NCI-H1417 (cell line): ENCODE measurements at regions not wholly inside any gene's neighbourhood (a gene's known extent, or its start where the extent isn't known, plus 50 kb on each side); places are given as distances from the start of the nearest gene placed in this dataset.
A peak's percentile ranks its signal among the peaks of the same experiment; 100 is the strongest.
"Not testable (repeated sequence)": the region's sequence is repeated elsewhere in the genome, so short reads cannot be mapped to it uniquely, and the experiment has no call there.

Experiments used
- DNase-seq, 3 experiments: peaks; one replicate each; lab custom pipeline; 2025; lab: John Stamatoyannopoulos, UW

DNA sequence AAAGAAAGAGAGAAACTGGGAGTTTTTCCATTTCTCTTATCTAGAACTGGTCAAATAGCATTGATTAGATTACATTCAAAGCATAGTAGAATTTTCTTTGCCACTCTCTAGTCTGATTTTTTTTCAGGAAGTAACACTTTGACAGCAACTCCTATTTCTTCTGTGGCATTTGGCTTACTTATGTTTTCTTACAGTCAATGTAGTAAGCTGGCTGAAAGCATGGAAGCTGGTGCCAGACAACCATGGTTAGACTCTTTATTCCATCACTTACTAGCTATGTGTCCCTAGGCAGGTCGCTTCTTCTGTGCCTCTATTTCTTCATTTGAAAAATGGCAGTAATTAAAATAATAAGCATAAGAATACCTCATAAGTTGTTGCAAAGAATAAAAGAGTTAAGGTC is 54.2 kb upstream of the OPRM1 start:
- no peak for DNase-seq

DNA sequence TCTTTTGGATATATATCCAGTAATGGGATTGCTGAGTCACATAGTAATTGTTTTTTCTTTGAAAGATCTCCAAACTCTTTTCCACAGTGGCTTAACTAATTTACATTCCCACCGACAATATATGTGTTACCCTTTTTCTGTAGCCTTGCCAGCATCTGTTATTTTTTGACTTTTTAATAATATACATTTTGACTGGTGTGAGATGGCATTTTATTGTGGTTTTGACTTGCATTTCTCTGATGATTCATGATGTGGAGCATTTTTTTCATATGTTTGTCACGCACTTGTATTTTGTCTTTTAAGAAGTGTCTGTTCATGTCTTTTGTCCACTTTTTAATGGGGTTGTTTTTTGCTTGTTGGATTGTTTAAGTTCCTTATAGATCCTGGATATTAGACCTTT is 58.9 kb upstream of the OPRM1 start:
- peak in 1 of 3 experiments; percentile 23 for DNase-seq

DNA sequence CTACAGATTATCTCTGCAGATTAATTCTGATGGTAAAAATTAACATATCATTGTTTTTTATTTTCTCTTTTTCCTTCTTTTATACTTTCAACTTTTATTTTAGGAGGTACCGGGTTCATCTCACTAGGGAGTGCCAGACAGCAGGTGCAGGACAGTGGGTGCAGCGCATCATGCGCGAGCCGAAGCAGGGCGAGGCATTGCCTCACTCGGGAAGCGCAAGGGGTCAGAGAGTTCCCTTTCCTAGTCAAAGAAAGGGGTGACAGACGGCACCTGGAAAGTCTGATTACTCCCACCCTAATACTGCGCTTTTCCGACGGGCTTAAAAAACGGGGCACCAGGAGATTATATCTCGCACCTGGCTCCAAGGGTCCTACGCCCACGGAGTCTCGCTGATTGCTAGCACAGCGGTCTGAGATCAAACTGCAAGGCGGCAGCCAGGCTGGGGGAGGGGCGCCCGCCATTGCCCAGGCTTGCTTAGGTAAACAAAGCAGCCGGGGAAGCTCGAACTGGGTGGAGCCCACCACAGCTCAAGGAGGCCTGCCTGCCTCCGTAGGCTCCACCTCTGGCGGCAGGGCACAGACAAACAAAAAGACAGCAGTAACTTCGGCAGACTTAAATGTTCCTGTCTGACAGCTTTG is 60.0 kb upstream of the OPRM1 start:
- DNase-seq, result not testable (repeated sequence)

DNA sequence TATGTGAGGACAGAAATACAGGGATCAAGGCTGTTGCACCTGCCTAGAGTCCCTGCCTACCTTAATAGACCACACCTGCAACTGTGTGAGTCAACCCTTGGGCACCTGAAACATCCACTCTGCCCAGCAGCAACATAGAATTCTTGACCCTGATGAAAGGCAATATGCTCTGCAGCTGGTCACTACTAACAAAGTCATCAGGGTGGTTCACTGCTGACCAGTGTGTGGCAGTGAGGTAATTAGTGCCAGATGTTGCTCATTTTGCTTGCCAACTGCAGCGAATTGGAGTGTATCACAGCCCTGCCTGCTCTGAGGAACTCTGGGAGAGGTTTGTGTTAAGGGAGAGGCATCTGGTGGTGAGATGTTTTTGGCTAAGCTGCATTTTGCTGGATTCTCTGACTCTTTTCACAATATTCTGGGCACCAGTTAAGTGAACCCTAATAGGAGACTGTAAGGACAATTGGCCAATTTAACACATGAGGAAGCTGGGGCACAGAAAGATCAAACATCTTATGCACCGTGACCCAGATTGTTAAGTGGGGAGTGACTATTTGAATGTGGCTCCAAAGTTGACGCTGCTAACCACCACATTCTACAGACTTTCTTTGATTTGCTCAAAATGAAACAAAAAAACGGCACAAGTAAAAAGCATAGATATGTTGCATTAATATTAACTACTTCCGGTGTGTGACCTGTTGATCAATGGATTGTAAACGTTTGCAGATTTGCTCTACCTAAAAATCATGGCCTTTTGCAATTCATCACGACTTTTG is 61.9 kb upstream of the OPRM1 start:
- DNase-seq, result peak in 1 of 3 experiments; percentile 37

DNA sequence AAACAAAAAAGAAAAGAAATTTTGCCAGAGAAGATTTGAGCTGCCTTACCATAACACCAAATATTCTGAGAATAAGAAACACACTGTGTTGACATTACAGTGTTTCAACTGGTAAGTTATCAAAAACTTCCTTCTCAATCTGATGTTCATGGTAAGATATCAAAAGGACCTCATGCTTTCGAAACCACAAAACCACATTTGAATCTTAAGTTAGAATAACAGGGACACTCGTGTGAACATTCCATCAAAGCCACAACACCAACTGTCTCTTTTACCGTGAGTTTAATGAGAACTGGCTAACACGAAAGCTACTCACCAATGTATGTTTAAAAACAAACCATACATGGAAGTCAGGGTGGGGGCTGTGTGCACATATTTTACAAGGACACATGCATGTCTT is 73.0 kb upstream of the OPRM1 start:
- no peak for DNase-seq

DNA sequence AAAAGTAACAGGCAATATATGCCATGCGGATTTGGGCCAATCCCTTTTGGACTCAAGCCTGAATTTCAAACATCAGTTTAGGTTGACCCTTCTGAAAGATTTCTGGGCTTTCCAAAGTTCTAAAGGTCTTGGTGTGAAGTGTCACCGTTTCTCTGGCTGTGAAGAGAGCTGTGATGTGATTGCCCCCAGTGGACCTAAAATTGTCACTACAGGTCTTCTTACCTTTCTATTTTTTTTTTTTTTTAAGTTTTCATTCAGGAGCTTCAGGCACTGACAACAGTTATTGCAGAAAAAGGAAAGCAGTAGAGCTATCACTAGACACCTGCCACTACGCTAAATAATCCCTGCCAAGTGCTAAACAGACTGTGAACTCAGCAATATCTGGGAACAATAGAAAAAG is 75.7 kb upstream of the OPRM1 start:
- peak in 1 of 3 experiments; percentile 35 for DNase-seq

DNA sequence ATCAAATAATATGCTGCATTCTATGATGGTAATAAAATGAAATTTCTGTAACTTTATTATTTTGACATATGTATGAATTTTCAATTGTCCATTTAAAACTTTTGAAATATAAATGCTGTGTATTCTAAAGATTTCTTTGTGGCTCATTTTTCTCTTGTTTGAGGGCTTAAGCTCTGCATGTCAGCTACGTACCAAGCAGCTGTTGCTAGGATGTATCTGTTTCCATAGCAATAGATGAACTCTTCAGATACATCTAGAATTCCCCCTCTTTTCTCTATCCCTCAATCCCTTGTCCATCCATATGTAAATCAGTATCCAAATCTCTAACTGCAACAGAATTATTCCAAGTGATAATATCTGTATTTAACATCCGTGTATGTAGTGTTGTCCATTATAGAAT is 76.5 kb upstream of the OPRM1 start:
- peak in 1 of 3 experiments; percentile 51 for DNase-seq

DNA sequence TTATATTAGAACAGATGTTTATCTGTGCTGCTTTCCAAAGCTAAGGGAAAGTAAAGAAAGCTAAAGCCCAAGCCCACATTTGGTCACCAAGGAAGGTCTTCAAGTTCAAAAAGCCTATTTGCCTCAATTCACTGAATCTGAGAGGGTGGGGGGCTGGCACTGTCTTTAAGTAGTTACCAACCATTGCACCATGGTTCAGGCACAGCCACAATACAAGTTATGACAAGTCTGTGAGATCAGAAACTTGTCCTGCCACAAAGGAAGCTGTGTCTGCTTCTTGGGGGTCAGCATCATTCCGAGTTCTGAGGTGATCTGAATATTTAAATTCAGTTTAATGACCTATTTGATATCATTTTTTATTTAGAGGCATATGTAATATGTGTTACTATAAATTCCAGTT is 78.3 kb upstream of the OPRM1 start:
- DNase-seq, result no peak

DNA sequence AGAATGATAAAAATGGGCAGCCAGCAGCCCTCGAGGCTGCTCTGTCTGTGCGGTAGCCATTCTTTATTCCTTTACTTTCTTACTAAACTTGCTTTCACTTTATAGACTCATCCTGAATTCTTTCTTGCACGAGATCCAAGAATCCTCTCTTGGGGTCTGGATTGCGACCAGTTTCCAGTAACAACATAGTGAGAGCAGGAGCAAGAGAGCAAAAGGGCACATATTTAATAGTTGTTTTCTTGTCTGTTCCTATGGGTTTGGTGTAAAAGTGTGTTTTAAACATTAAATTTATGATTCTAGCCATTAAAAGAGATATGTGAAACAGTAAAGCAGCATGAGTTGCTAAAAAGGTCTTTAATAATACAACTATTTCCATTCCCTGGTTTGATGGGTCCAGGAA is 78.8 kb upstream of the OPRM1 start:
- no peak for DNase-seq

DNA sequence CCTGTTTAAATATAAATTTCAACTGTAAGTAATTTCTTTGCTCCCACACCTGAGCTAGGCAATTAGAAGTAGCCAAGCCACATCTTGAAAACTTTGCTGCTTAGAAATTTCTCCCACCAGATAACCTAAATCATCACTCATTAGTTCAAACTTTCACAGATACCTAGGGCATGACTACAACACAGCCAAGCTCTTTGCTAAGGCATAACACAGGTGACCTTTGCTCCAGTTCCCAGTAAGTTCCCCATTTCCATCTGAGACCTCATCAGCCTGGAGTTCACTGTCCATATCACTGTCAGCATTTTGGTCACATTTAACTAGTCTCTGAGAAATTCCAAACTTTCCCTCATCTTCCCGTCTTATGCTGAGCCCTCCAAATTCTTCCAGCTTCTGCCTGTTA is 79.8 kb upstream of the OPRM1 start:
- DNase-seq, result no peak

DNA sequence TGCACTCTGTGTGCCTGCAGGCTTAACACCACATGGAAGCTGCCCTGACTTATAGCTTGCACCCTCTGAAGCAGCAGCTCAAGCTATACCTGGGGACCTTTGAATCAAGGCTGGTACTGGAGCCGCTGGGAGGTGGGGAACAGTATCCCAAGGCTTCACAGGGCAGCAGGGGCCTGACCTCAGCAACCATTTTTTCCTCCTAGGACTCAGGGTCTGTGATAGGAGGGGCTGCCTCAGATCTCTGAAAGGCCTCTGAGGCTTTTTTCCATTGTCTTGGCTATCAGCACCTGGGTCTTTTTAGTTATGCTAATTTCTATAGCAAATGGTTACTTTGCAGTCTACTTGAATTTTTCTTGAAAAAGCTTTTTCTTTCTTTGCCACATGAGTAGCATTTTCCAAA is 80.2 kb upstream of the OPRM1 start:
- no peak for DNase-seq

DNA sequence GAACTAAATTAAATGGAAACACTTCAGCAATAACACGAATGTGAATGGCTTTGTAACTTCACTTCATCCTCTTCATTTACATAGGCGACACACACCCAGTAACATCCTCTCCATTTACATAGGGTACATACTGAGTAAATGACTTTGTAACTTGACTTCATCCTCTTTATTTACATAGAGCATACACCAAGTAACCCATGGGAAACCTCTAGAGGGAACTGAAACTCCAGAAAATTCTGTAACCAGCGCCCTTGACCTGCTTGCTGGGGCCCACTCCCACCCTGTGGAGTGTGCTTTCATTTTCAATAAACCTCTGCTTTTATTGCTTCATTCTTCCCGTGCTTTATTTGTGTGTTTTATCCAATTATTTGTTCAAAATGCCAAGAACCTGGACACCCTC is 81.6 kb upstream of the OPRM1 start:
- DNase-seq, result no peak

DNA sequence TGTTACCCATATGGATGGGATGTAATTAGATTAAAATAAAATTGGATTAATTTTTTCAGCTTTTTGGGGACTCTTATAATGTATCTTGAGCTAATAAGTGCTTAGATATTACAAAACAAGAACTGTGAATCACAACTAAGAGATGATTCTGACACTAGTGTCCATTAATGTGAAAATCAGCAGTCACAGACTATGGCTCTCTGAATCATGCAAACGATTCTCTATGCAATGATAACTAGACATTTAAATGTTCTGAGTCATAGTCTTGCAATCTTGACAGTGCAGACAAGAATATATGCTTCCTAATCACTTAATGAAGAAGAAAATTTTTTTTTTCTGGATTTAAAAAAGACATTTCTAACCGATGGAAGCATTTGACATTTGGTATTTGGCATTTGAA is 82.2 kb upstream of the OPRM1 start:
- DNase-seq, result no peak

DNA sequence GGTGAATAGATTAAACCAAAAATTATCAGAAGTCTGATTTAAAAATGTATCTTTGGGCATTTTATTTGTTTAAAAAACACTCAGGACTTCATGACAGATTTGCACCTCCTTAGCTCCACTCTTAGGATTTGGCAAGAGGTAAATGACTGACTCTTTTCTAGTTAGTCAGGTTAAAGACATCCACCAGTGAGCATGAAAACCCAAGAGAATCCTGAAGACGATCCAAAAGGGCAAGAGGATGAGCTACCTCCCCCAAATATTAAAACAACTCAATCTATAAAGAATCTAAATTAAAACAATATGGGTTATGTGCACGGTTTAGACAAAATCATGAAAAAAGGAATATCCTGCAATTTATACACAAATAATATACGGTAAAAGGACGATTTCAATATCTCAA is 89.4 kb upstream of the OPRM1 start:
- no peak for DNase-seq

DNA sequence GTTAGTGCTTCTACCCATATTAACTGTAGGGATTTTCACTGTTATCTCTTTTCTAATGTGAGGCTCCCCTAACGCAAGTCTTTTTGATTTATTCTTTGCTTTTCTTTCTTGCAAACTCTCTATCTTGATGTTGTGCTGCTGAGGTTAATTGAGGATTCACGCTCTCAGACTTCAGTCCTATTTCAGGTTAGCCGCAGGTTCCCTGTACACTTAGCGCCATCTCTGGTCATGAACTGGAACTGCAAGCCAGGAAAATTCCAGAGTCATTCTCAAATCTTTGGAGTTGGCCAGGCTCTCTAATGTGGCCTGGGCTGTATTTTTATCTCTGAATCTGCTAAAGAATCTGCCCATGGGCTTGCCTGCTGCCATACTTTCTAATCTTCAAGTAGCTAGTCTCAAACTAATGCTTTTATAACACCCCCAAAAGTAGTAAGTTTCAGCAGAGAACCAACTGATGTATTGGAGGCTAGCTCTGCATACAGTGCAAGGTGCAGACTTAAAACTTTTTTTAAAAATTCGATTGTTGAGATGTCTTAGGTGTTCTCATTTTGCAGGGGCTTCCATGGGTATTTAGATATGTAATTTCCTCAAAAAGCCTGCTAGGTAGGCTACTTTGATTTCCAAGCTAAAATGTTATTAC is 91.1 kb upstream of the OPRM1 start:
- peak; percentile 30 to 68 (median 31) for DNase-seq

DNA sequence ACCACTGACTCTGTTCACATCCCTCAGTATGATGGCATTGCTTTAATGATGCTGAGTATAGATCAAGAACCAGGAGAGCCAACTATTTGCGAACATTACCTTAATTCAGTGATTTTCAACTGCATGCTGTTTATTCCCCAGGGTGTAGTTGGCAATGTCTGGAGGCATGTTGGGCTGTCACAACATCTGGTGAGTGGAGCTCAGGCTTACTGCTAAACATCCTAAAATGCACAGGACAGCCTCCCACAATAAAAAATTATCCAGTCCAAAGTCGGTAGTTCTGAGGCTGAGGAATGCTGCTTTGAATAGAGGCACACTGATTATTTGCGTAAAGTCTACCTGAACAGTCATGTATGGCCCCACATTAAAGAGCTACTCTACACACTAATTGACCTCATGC is 94.8 kb upstream of the OPRM1 start:
- DNase-seq, result peak in 1 of 3 experiments; percentile 63

DNA sequence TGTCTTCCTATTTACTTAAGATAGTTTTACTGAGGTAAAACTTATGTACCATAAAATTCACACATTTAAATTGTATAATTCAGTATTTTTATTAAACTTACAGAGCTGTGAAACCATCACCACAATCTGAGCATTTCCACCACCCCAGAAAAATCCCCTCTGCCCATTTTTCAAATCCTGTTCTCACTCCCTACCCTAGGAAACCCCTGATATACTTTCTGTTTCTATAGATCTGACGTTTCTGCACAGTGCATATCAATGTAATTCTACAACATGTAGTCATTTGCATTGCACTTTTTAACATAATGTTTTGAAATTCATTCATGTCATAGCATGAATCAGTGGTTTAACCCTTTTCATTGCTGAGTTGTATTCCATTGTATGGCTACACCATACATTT is 96.7 kb upstream of the OPRM1 start:
- no peak for DNase-seq

DNA sequence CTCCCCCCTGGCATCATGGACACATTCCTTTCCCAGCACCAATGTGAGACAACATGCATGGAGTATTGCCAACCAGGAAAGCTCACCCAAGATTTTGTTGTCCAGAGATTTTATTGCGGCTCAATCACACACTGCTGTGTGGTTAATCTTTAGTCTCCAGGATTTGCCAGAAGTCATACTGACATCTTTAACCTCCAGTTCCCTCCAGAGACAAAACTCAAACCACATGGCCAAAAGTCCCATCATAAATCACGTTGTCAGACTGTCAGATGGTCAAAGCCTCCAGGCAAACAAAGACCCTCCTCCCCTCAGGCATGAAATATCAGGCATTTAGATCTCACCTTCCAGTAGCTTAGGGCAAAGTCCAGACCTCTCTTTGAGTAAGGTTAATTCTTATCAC is 97.3 kb upstream of the OPRM1 start:
- peak in 1 of 3 experiments; percentile 19 for DNase-seq

DNA sequence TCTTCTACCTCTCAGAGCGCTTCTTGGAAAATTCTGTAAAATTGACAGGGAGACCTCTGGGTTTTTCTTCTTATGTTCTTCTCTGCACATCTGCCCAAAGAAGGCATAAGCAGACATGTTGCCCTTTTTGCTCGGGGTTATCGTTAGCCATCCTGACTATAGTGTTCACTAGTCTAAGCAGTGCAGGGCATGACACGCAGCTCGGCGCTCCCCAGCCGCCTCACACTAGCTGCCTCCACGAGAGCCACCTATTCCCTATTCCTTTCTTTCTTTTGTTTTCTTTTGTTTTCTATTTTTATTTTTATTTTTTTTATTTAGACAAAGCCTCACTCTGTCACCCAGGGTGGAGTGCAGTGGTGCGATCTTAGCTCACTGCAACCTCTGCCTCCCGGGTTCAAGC is 100.2 kb upstream of the OPRM1 start:
- no peak for DNase-seq

DNA sequence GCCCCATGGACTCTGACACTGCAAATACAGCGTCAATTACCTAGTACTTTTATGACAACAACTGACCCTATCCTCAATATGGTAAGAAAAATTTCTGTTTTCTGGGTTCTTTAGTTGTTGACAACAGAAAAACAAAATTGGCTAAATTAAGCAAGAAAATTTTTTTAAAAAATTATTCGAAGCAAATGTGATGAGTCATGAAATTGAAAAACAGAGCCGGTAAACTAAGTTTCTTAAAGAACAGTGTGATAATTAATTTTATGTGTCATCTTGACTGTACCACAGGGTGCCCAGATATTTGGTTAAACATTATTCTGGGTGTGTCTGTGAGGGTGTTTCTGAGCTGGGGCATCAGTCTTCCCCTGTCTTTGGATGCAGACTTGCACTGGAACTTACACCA is 107.6 kb upstream of the OPRM1 start:
- DNase-seq, result no peak

DNA sequence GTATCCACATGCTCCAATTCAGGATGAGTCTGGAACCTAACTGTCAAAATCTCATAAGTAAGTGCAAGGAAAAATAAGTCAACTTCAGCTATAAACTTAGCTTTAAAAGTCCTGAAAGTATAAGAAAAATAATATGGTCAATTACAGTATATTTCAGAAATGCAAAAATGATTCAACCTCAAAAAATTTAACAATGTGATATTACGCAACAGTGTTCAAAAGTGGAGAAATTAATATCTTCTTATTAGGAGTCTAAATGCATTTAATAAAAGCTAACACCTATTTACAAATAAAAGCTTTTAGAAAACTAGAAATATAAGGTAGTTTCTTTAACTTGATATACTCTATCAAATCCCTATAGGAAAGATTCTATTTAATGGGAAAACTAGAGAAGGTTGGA is 111.2 kb upstream of the OPRM1 start:
- DNase-seq, result no peak

DNA sequence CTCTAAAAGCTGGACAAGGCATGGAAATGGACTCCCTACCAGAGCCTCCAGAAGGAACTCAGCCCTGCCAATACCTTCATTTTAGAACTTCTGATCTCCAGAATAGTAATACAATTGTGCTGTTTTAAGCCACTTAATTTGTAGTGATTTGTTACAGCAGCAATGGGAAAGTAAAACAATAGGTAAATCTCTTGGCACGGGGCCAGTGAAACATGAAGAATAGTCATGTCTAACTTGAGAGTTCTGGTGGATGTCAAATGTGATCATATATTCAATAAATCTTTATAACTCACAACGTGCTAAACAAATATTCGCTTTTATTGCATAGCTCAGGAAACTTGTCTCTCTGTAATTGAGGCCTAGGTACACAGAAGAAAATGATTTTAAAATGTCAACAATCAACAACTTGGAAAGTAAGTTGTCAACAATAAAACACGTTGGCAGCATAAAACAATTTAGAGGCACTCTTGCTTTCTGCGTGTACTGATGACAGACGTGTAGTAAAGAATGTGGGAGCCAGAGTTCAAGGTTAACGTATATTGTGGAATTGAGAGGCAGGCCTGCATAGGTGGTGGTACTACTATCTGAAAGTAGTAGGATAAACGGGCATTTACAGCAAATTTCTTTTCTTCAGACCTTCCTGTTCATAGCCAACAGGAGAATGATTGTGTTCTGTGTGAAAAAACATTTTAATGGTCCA is 140.5 kb upstream of the OPRM1 start:
- DNase-seq, result peak in 1 of 3 experiments; percentile 17

DNA sequence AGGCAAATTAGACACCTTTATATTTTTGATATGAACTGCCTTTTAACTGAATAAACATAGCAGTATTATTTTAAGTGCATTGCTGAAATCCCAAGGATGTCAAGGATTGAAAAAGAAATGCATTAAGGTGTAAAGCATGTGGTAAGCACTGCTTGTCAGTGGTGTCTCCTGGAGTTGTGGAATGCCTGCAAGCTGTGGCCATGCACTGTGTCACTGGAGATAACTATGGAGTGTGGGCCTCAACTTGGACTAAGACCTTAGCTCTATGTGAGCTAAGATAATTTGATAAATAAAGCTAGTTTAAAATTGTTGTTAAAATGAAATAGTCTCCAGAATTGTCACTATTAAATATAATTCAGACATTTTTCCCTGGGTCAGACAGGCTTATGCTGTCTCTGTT is 156.6 kb upstream of the OPRM1 start:
- DNase-seq, result no peak
